A673 (cell line): ENCODE measurements at regions not wholly inside any gene's neighbourhood (a gene's known extent, or its start where the extent isn't known, plus 50 kb on each side); places are given as distances from the start of the nearest gene placed in this dataset.

Experiments used
- BruUV-seq: library from RNA; stranded (reverse); fragments of 400-500 nt; replicated peaks from 2 replicates; lab custom pipeline; 2021; lab: Mats Ljungman, UMichigan
- CTCF ChIA-PET: fragments of 300-600 bp; sonication (Branson Sonifier 250); formaldehyde crosslinking; loops from one replicate; lab custom pipeline; 2022; ENCODE audit warnings: antibody characterized with exemption; lab: Charles Lee
- POLR2A ChIA-PET: fragments of 300-600 bp; sonication (Branson Sonifier 250); formaldehyde crosslinking; loops from one replicate; lab custom pipeline; 2022; ENCODE audit warnings: antibody characterized with exemption; ENCODE audit not compliant: low non-redundant PET; lab: Charles Lee
- DNase-seq: peaks from one replicate; pipeline ENCODE4 v3.0.0-alpha.2; 2015; ENCODE audit warnings: low spot score
- H3K27ac ChIP-seq: fragments of 200-600 bp; sonication (generic); 2 replicates; pipeline ENCODE4 v1.5.1; 2016; ENCODE audit warnings: mixed run types, low read depth, mild to moderate bottlenecking, mixed read lengths, antibody characterized with exemption, low read length; ENCODE audit not compliant: poor library complexity, severe bottlenecking
- H3K27me3 ChIP-seq: fragments of 200-600 bp; sonication (generic); replicated peaks from 2 replicates; pipeline ENCODE4 v1.6.1; 2017; ENCODE audit warnings: mixed run types, low read depth, mild to moderate bottlenecking, mixed read lengths, antibody characterized with exemption, low read length; ENCODE audit not compliant: insufficient read depth, poor library complexity
- H3K36me3 ChIP-seq: fragments of 200-600 bp; sonication (generic); 2 replicates; pipeline ENCODE4 v1.6.1; 2016; ENCODE audit warnings: mixed run types, mild to moderate bottlenecking, mixed read lengths, antibody characterized with exemption, low read length; ENCODE audit not compliant: insufficient read depth, poor library complexity, severe bottlenecking
- H3K4me1 ChIP-seq: fragments of 200-600 bp; sonication (generic); 2 replicates; pipeline ENCODE4 v1.6.1; 2017; ENCODE audit warnings: mixed run types, mild to moderate bottlenecking, mixed read lengths, antibody characterized with exemption, low read length; ENCODE audit not compliant: insufficient read depth, poor library complexity, severe bottlenecking
- H3K4me3 ChIP-seq: fragments of 200-600 bp; sonication (generic); 2 replicates; pipeline ENCODE4 v1.5.1; 2016; ENCODE audit warnings: low read depth, mixed run types, mild to moderate bottlenecking, mixed read lengths, low read length; ENCODE audit not compliant: poor library complexity, severe bottlenecking
- H3K9me3 ChIP-seq: fragments of 200-600 bp; sonication (generic); 2 replicates; pipeline ENCODE4 v1.6.1; 2016; ENCODE audit warnings: mixed run types, low read depth, mild to moderate bottlenecking, mixed read lengths, antibody characterized with exemption, low read length; ENCODE audit not compliant: poor library complexity, severe bottlenecking
- EZH2 ChIP-seq: fragments of 200-600 bp; sonication (generic); IDR thresholded peaks from 2 replicates; pipeline ENCODE4 v1.6.1; 2017; ENCODE audit warnings: borderline replicate concordance, low read depth, mild to moderate bottlenecking, mixed read lengths, antibody characterized with exemption, low read length; ENCODE audit not compliant: poor library complexity, severe bottlenecking
- intact Hi-C: fragments of 100-400 bp; cut with micrococcal nuclease; formaldehyde crosslinking; loops from one replicate; pipeline ENCODE4 v1.10.0; 2022; ENCODE audit not compliant: unreplicated experiment
- TF ChIP-seq, protein P1 (sequence below): fragments of 300-800, 200-600 bp; sonication (generic); conservative IDR thresholded peaks from 2 replicates; pipeline ENCODE4 v1.5.1; 2017; ENCODE audit warnings: low read depth, mild to moderate bottlenecking, antibody characterized with exemption, low read length, moderate library complexity, mixed read lengths

DNA sequence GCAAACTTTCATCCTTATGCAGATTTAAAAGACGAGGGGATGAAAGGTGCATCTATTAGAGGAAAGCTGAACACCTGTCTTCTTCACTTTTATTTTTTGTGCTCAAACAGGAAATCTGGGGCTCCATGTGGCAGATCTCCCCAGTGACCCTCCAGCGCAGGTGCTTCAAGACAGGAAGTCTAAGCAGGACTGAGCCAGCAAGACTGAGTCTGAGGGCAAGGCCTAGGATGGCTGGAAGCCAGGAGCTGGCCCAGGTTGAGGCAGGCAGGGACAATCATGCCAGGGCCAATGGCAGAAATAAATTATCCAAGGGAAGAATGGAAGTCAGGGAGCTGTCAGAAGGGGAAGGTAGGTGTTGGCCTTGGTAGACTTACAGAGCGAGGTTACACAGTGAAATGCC is 101.1 kb upstream of the SPON1 start:
- Histone ChIP-seq H3K27me3 (no peaks in the 10 kb centered on the region), H3K4me1 (no peaks in the 10 kb centered on the region), H3K9me3 (no peaks in the 10 kb centered on the region), H3K36me3 (no peaks in the 10 kb centered on the region), H3K4me3 (no peak overlapping the region), H3K27ac (no peak overlapping the region)
- TF ChIP-seq, protein P1, sequence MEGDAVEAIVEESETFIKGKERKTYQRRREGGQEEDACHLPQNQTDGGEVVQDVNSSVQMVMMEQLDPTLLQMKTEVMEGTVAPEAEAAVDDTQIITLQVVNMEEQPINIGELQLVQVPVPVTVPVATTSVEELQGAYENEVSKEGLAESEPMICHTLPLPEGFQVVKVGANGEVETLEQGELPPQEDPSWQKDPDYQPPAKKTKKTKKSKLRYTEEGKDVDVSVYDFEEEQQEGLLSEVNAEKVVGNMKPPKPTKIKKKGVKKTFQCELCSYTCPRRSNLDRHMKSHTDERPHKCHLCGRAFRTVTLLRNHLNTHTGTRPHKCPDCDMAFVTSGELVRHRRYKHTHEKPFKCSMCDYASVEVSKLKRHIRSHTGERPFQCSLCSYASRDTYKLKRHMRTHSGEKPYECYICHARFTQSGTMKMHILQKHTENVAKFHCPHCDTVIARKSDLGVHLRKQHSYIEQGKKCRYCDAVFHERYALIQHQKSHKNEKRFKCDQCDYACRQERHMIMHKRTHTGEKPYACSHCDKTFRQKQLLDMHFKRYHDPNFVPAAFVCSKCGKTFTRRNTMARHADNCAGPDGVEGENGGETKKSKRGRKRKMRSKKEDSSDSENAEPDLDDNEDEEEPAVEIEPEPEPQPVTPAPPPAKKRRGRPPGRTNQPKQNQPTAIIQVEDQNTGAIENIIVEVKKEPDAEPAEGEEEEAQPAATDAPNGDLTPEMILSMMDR = no peak
- no peak for TF ChIP-seq EZH2
- POLR2A ChIA-PET = no interaction called here
- no TSS peak for BruUV-seq
- intact Hi-C loops = no loop called here
- CTCF ChIA-PET = no interaction called here
- no peak for DNase-seq

DNA sequence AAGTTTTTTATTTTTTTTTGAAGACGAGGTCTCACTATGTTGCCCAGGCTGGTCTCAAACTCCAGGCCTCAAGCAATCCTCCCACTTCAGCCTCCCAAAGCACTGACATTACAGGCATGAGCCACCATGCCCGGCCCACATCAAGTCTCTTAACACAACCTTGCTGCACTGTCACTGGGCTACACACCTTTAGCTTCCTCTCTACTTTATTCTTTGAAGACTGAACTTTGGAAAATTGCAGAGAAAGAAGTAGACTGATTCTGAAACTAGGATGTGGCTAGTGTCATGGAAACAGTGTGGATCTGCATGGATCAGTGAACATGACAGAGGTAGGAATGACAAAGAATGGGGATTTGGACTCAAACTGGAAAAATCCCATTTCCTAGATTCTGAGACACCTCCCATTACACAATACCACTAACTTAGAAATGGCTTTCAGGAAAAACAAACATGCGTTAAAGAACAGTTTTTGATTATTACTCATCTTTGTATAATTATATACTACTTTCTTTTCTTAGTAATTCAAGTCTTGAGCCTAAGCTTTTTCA is 99.6 kb upstream of the SPON1 start:
- intact Hi-C loops = no loop called here
- Histone ChIP-seq H3K27ac (no peak overlapping the region), H3K27me3 (no peaks in the 10 kb centered on the region), H3K4me1 (no peaks in the 10 kb centered on the region), H3K36me3 (no peaks in the 10 kb centered on the region), H3K9me3 (no peaks in the 10 kb centered on the region), H3K4me3 (no peak overlapping the region)
- ChIA-PET CTCF (no interaction called here), POLR2A (no interaction called here)
- no peak for DNase-seq
- TF ChIP-seq EZH2 = no peak
- TF ChIP-seq, protein P1 = no peak
- BruUV-seq = no TSS peak

DNA sequence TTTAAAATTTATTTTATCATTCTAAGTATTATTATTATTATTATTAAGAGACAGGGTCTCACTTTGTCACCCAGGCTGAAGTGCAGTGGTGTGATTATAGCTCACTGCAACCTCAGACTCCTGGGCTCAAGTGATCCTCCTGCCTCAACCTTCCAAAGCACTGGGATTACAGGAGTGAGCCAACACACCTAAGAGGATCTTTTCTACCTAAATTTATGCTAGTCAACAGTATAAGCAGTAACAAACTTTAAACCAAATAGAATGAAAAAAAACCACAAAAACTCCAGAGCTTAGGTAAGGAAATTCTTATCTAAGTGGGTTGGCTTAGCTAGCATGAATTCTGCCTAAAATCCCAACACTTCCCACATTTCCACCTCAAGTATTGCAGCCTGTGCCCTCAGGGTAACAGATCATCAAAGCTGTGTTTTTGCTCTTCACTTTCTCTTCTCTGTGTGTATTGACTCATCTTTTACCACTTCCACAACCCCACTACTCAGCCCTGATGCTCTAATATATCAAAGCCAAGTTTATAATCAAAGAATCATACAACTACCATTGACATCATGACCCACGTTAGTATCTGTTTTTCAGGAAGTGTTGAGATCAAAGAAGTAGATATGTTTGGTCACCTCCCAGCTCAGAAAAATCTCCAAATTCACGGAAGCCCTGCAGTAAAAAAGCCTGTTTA is 93.7 kb upstream of the SPON1 start:
- Histone ChIP-seq H3K4me3 (no peak overlapping the region), H3K27ac (no peak overlapping the region), H3K4me1 (no peaks in the 10 kb centered on the region), H3K27me3 (no peaks in the 10 kb centered on the region), H3K36me3 (no peaks in the 10 kb centered on the region), H3K9me3 (no peaks in the 10 kb centered on the region)
- no TSS peak for BruUV-seq
- DNase-seq = no peak
- POLR2A ChIA-PET = no interaction called here
- CTCF ChIA-PET = no interaction called here
- TF ChIP-seq, protein P1 = no peak
- TF ChIP-seq EZH2 = no peak
- intact Hi-C loops = no loop called here
